BJ (cell line): ENCODE measurements at regions not wholly inside any gene's neighbourhood (a gene's known extent, or its start where the extent isn't known, plus 50 kb on each side); places are given as distances from the start of the nearest gene placed in this dataset.
"Not testable (repeated sequence)": the region's sequence is repeated elsewhere in the genome, so short reads cannot be mapped to it uniquely, and the experiment has no call there.

Source experiments
- CTCF ChIA-PET: fragments of 350-600 bp; formaldehyde crosslinking; extraction: SDS; loops from one replicate; lab custom pipeline; 2021; ENCODE audit warnings: antibody characterized with exemption, inconsistent platforms; lab: Yijun Ruan, JAX
- POLR2A ChIA-PET: fragments of 300-600 bp; sonication (Branson Sonifier 250); formaldehyde crosslinking; extraction: SDS; loops from one replicate; lab custom pipeline; 2021; ENCODE audit warnings: antibody characterized with exemption; lab: Charles Lee
- DNase-seq: peaks from one replicate; pipeline ENCODE4 v3.0.0-alpha.2; 2011; ENCODE audit warnings: low read depth
- H3K27me3 ChIP-seq: 2 replicates; pipeline ENCODE4 v1.6.0; 2011; ENCODE audit warnings: low read length; ENCODE audit not compliant: control insufficient read depth, insufficient read depth
- H3K36me3 ChIP-seq: 2 replicates; pipeline ENCODE4 v1.5.1; 2011; ENCODE audit warnings: low read length; ENCODE audit not compliant: control insufficient read depth, insufficient read depth
- H3K4me3 ChIP-seq: 2 replicates; pipeline ENCODE4 v1.5.1; 2011; ENCODE audit warnings: low read depth, mild to moderate bottlenecking, control low read depth, low read length
- TF ChIP-seq, protein P1 (sequence below): IDR thresholded peaks from 2 replicates; pipeline ENCODE4 v1.5.1; 2011; ENCODE audit warnings: low read depth, mild to moderate bottlenecking, control low read depth, inconsistent platforms, low read length, moderate library complexity; ENCODE audit not compliant: insufficient read depth

DNA sequence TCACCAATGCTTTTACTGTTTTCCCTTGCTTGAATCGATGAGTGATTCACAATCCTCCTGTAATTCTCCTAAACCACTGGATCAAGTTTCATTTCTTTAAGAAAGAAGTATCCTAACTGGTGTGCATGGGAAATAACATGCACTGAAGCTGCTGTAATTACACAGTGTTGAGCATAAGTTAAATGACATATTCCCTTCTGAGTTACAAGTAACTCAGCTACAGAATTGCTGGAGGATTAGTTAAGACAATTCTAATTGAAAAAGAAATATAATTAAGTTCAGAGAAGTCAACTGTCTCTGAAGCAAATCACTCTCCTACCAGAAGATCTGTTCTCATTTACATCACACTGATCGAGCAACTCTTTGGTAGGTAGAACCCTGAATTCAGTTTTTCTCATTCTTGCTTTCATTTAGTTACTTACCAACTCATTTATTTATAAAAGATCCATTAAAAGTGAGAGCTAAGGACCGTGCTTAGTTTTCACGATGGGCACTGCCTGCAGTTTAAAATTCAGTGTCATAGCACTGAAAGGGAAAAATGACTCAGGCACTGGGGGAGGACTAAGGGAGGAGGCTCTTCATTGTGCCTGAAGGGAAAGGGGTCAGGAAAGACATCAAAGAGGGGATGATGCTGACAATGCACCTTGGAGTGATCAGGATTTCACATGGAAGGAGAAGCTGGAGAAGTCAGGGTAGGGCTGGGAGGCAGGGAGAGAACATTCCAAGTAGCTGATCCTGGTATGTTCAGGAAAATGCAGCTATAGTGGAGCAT lies 327.2 kb downstream of the EMP1 start:
- POLR2A ChIA-PET: no interaction called here
- Histone ChIP-seq H3K27me3 (no peaks in the 10 kb centered on the region), H3K4me3 (no peak overlapping the region), H3K36me3 (no peaks in the 10 kb centered on the region)
- no peak for DNase-seq
- CTCF ChIA-PET: interaction anchor here (2.3 kb wide), 1 partner anchor 11 kb away, joined by 10 read pairs; no protein-coding TSS in a partner anchor
- TF ChIP-seq, protein P1, sequence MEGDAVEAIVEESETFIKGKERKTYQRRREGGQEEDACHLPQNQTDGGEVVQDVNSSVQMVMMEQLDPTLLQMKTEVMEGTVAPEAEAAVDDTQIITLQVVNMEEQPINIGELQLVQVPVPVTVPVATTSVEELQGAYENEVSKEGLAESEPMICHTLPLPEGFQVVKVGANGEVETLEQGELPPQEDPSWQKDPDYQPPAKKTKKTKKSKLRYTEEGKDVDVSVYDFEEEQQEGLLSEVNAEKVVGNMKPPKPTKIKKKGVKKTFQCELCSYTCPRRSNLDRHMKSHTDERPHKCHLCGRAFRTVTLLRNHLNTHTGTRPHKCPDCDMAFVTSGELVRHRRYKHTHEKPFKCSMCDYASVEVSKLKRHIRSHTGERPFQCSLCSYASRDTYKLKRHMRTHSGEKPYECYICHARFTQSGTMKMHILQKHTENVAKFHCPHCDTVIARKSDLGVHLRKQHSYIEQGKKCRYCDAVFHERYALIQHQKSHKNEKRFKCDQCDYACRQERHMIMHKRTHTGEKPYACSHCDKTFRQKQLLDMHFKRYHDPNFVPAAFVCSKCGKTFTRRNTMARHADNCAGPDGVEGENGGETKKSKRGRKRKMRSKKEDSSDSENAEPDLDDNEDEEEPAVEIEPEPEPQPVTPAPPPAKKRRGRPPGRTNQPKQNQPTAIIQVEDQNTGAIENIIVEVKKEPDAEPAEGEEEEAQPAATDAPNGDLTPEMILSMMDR: no peak

DNA sequence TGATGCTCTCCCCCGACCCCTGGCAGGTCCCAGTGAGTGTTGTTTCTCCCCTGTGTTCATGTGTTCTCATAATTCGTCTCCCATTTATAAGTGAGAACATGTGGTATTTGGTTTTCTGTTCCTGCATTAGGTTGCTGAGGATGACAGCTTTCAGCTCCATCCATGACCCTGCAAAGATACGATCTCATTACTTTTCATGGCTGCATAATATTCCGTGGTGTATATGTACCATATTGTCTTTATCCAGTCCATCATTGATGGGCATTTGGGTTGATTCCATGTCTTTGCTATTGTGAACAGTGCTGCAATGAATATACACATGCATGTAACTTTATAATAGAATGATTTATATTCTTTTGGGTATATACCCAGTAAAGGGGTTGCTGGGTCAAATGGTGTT lies 321.5 kb downstream of the EMP1 start:
- H3K4me3 ChIP-seq, H3K27me3 ChIP-seq, DNase-seq, H3K36me3 ChIP-seq, POLR2A ChIA-PET: not testable (repeated sequence)
- CTCF ChIA-PET: interaction anchor here (1.7 kb wide), 1 partner anchor 17 kb away, joined by 6 read pairs; no protein-coding TSS in a partner anchor

DNA sequence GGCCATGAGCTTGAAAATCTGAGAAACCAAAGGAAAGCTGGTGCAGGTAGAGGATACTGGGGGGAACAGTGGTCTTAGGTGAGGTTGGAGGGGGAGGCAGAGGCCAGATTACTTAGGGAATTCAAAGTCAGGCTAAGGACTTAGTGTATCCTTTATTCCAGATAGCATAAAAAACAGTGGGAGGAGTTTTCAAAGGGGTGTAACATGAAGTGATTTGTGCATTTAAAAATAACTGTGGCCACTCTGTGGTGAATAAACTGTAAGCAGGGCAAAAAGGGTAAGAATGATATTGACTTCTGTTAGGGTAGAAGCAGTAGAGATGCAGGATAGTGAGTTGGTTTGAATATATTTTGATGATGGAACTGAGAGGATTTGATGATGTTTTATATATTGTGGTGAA lies 313.2 kb downstream of the EMP1 start:
- no peak for DNase-seq
- Histone ChIP-seq H3K27me3 (no peaks in the 10 kb centered on the region), H3K36me3 (no peaks in the 10 kb centered on the region), H3K4me3 (no peak overlapping the region)
- ChIA-PET CTCF (interaction anchor here (2.8 kb wide), 1 partner anchor 25 kb away, joined by 12 read pairs; no protein-coding TSS in a partner anchor), POLR2A (no interaction called here)
- TF ChIP-seq, protein P1: no peak

DNA sequence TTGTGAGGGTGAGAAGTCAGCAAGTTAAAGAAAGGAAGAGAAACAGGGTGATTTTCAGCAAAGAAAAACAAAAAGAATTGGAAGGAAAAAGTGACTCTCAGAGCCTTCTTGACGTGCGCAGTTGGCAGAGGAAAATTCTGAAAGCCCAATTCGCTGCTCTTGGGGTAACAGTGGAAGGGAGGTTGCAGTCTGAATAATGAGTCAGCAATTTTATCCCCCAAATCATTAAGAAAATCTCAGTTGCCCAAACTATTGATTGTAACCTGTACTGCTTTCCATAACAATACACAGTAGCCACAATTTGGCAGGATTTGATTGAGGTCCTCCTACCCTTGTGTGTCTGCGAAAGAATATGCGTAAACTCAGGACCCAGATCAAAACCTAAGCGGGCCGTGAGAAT lies 309.1 kb downstream of the EMP1 start:
- Histone ChIP-seq H3K27me3 (no peaks in the 10 kb centered on the region), H3K36me3 (no peaks in the 10 kb centered on the region), H3K4me3 (no peak overlapping the region)
- TF ChIP-seq, protein P1: no peak
- CTCF ChIA-PET: interaction anchor here (1.5 kb wide), 1 partner anchor 20 kb away, joined by 3 read pairs; no protein-coding TSS in a partner anchor
- POLR2A ChIA-PET: no interaction called here
- DNase-seq: no peak

DNA sequence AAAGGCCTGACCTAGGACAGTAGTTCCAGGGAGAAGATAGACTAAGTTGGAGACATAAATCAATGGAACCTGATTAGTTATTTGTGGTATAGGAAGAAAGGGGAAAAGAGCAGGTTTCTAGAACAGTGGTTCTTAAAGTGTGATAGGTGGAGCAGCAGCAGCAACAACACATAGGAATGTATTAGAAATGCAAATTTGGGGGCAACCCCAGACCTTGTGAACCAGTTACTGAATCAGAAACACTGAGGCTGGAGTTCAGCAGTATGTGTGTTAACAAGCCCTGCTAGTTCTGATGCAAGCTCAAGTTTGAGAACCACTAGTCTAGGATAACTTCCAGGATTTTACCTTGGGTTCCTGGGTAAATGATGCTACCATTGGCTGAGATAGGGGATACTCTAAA lies 308.7 kb downstream of the EMP1 start:
- ChIA-PET CTCF (no interaction called here), POLR2A (no interaction called here)
- Histone ChIP-seq H3K36me3 (no peaks in the 10 kb centered on the region), H3K27me3 (no peaks in the 10 kb centered on the region), H3K4me3 (no peak overlapping the region)
- DNase-seq: no peak
- TF ChIP-seq, protein P1: no peak
